MM.1S (cell line): ENCODE measurements at regions not wholly inside any gene's neighbourhood (a gene's known extent, or its start where the extent isn't known, plus 50 kb on each side); places are given as distances from the start of the nearest gene placed in this dataset.

Source experiments
- DNase-seq: peaks from one replicate; pipeline ENCODE4 v3.0.0-alpha.2; 2015
- H2AFZ ChIP-seq: fragments of 300-600 bp; sonication (generic); 2 replicates; pipeline ENCODE4 v1.6.0; 2016; ENCODE audit warnings: antibody characterized with exemption, low read length
- H3F3A ChIP-seq: fragments of 300-600 bp; sonication (generic); 2 replicates; pipeline ENCODE4 v1.6.1; 2016; ENCODE audit warnings: mild to moderate bottlenecking, antibody characterized with exemption, low read length, moderate library complexity, mixed read lengths; ENCODE audit not compliant: insufficient read depth
- H3K27ac ChIP-seq: fragments of 300-600 bp; sonication (generic); 2 replicates; pipeline ENCODE4 v1.5.1; 2016; ENCODE audit warnings: mild to moderate bottlenecking, low read length
- H3K27me3 ChIP-seq: fragments of 300-600 bp; sonication (generic); replicated peaks from 2 replicates; pipeline ENCODE4 v1.6.0; 2016; ENCODE audit warnings: low read length; ENCODE audit not compliant: insufficient read depth
- H3K36me3 ChIP-seq: fragments of 300-600 bp; sonication (generic); replicated peaks from 2 replicates; pipeline ENCODE4 v1.6.1; 2016; ENCODE audit warnings: mild to moderate bottlenecking, low read length, mixed read lengths; ENCODE audit not compliant: insufficient read depth
- H3K4me1 ChIP-seq: fragments of 300-600 bp; sonication (generic); 2 replicates; pipeline ENCODE4 v1.6.1; 2016; ENCODE audit warnings: low read length, mixed read lengths
- H3K4me2 ChIP-seq: fragments of 300-600 bp; sonication (generic); 2 replicates; pipeline ENCODE4 v1.6.0; 2016; ENCODE audit warnings: low read depth, low read length
- H3K4me3 ChIP-seq: fragments of 300-600 bp; sonication (generic); 2 replicates; pipeline ENCODE4 v1.5.1; 2016; ENCODE audit warnings: low read length, mixed read lengths
- H3K79me2 ChIP-seq: fragments of 300-600 bp; sonication (generic); 2 replicates; pipeline ENCODE4 v1.6.1; 2016; ENCODE audit warnings: mixed run types, low read length, mixed read lengths
- H3K9ac ChIP-seq: fragments of 300-600 bp; sonication (generic); 2 replicates; pipeline ENCODE4 v1.6.1; 2016; ENCODE audit warnings: low read length, mixed read lengths
- H3K9me2 ChIP-seq: fragments of 300-600 bp; sonication (generic); replicated peaks from 2 replicates; pipeline ENCODE4 v1.6.1; 2016; ENCODE audit warnings: mild to moderate bottlenecking, low read length, mixed read lengths; ENCODE audit not compliant: insufficient read depth
- H3K9me3 ChIP-seq: fragments of 300-600 bp; sonication (generic); replicated peaks from 2 replicates; pipeline ENCODE4 v1.6.1; 2016; ENCODE audit warnings: mild to moderate bottlenecking, low read length, mixed read lengths; ENCODE audit not compliant: insufficient read depth
- H4K20me1 ChIP-seq: fragments of 300-600 bp; sonication (generic); 2 replicates; pipeline ENCODE4 v1.6.1; 2016; ENCODE audit warnings: mild to moderate bottlenecking, low read length, moderate library complexity, mixed read lengths; ENCODE audit not compliant: insufficient read depth
- CTCF ChIP-seq: fragments of 300-600 bp; sonication (generic); IDR thresholded peaks from 2 replicates; pipeline ENCODE4 v1.5.1; 2016; ENCODE audit warnings: antibody characterized with exemption, low read length, mixed read lengths
- EZH2 ChIP-seq: fragments of 300-600 bp; sonication (generic); optimal IDR thresholded peaks from 2 replicates; pipeline ENCODE3; 2017; ENCODE audit warnings: low read depth, mild to moderate bottlenecking, antibody characterized with exemption, low read length, mixed read lengths
- EZH2phosphoT487 ChIP-seq: fragments of 300-600 bp; sonication (generic); IDR thresholded peaks from 2 replicates; pipeline ENCODE4 v1.6.1; 2018; ENCODE audit warnings: antibody characterized with exemption, low read length

GRCh38 chr10:123455861-123456260 is 210.3 kb upstream of the GPR26 start:
- H3K4me3 ChIP-seq: no peak overlapping the region
- no peaks in the 10 kb centered on the region for H3K79me2 ChIP-seq
- no peaks in the 10 kb centered on the region for H3K9me2 ChIP-seq
- no peak overlapping the region for H3K4me2 ChIP-seq
- no peaks in the 10 kb centered on the region for H3K27me3 ChIP-seq
- no peak overlapping the region for H3K9ac ChIP-seq
- no peaks in the 10 kb centered on the region for H3K9me3 ChIP-seq
- no peaks in the 10 kb centered on the region for H3F3A ChIP-seq
- H2AFZ ChIP-seq: no peak overlapping the region
- no peaks in the 10 kb centered on the region for H3K36me3 ChIP-seq
- H3K27ac ChIP-seq: no peak overlapping the region
- no peak for DNase-seq
- no peak for TF ChIP-seq EZH2phosphoT487
- no peak for TF ChIP-seq CTCF
- TF ChIP-seq EZH2: no peak
- peaks cover 5% of the 10 kb centered on the region; the same call in 1 of the 2 replicates for H3K4me1 ChIP-seq
- no peaks in the 10 kb centered on the region for H4K20me1 ChIP-seq

- Histone ChIP-seq H3K27me3 (no peaks in the 10 kb centered on the region), H3K4me1 (peaks cover 5% of the 10 kb centered on the region; the same call in 1 of the 2 replicates), H3K27ac (no peak overlapping the region), H3K9ac (no peak overlapping the region), H3K9me2 (no peaks in the 10 kb centered on the region), H2AFZ (no peak overlapping the region), H3K4me3 (no peak overlapping the region), H4K20me1 (no peaks in the 10 kb centered on the region), H3F3A (no peaks in the 10 kb centered on the region), H3K79me2 (no peaks in the 10 kb centered on the region), H3K4me2 (no peak overlapping the region), H3K9me3 (no peaks in the 10 kb centered on the region), H3K36me3 (no peaks in the 10 kb centered on the region)
- TF ChIP-seq EZH2 (no peak), CTCF (no peak), EZH2phosphoT487 (no peak)
- no peak for DNase-seq
Measured at GRCh38 chr10:123458933-123459332, 207.2 kb upstream of the GPR26 start.

GRCh38 chr10:123459371-123460091 is 206.6 kb upstream of the GPR26 start:
- H3K27ac ChIP-seq: no peak overlapping the region

More at GRCh38 chr10:123459371-123460091, 206.6 kb upstream of the GPR26 start:
- no peak overlapping the region for H3K4me2 ChIP-seq
- H3K27me3 ChIP-seq: no peaks in the 10 kb centered on the region
- no peak overlapping the region for H3K4me3 ChIP-seq
- H3K4me1 ChIP-seq: peaks cover 5% of the 10 kb centered on the region; the same call in 1 of the 2 replicates
- H4K20me1 ChIP-seq: no peaks in the 10 kb centered on the region
- DNase-seq: no peak
- TF ChIP-seq CTCF (no peak), EZH2 (no peak), EZH2phosphoT487 (no peak)
- H3K9me3 ChIP-seq: no peaks in the 10 kb centered on the region
- no peak overlapping the region for H3K9ac ChIP-seq
- no peaks in the 10 kb centered on the region for H3F3A ChIP-seq
- H3K79me2 ChIP-seq: no peaks in the 10 kb centered on the region
- H3K36me3 ChIP-seq: no peaks in the 10 kb centered on the region
- no peak overlapping the region for H2AFZ ChIP-seq
- H3K9me2 ChIP-seq: no peaks in the 10 kb centered on the region
